ENCODE measurements at regions not wholly inside any gene's neighbourhood (a gene's known extent, or its start where the extent isn't known, plus 50 kb on each side); places are given as distances from the start of the nearest gene placed in this dataset.

DNA sequence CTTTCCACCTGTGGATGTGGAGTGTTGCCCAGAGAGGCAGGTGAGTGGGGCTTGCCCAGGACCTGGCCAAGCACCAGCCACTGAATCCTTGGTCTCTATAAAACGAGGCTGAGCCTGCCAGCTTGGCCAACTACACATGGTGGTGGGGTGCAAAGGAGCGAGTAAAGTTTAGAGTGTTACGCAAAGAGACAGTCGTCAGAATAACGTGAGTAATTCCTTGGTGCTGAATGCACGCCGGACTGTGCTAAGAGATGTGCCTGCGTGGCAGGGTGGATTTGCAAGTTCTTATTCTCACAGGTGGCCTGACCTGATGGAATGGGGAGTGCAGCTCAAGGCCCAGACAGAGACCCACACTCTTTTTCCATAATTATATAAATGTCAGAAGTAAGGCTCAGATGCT is 88.6 kb upstream of the B3GAT1 start:
- TF ChIP-seq, protein P1, sequence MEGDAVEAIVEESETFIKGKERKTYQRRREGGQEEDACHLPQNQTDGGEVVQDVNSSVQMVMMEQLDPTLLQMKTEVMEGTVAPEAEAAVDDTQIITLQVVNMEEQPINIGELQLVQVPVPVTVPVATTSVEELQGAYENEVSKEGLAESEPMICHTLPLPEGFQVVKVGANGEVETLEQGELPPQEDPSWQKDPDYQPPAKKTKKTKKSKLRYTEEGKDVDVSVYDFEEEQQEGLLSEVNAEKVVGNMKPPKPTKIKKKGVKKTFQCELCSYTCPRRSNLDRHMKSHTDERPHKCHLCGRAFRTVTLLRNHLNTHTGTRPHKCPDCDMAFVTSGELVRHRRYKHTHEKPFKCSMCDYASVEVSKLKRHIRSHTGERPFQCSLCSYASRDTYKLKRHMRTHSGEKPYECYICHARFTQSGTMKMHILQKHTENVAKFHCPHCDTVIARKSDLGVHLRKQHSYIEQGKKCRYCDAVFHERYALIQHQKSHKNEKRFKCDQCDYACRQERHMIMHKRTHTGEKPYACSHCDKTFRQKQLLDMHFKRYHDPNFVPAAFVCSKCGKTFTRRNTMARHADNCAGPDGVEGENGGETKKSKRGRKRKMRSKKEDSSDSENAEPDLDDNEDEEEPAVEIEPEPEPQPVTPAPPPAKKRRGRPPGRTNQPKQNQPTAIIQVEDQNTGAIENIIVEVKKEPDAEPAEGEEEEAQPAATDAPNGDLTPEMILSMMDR (IDR thresholded peaks at IDR 0.05), result no peak
- TF ChIP-seq EP300 (IDR thresholded peaks at IDR 0.05), result no peak

All from sigmoid colon (tissue), 4 donors.